H1 (cell line): ENCODE measurements at regions not wholly inside any gene's neighbourhood (a gene's known extent, or its start where the extent isn't known, plus 50 kb on each side); places are given as distances from the start of the nearest gene placed in this dataset.

Experiments used
- CTCF ChIA-PET: fragments of 300-600 bp; sonication (Branson Sonifier 250); formaldehyde crosslinking; loops from one replicate; lab custom pipeline; 2021; ENCODE audit not compliant: partially characterized antibody; lab: Charles Lee
- POLR2A ChIA-PET: fragments of 300-600 bp; sonication (Branson Sonifier 250); formaldehyde crosslinking; loops from one replicate; lab custom pipeline; 2021; ENCODE audit warnings: inconsistent platforms; ENCODE audit not compliant: partially characterized antibody; lab: Charles Lee
- DNase-seq, 2 experiments: peaks; one replicate each; pipeline versions ENCODE4 v3.0.0 to v3.0.0-alpha.2; 2010 to 2022; ENCODE audit warnings: low spot score in 2 of 2, low read depth in 1 of 2, mixed read lengths in 1 of 2
- FAIRE-seq: peaks from 2 replicates; lab custom pipeline; 2011; peaks lifted over from hg19 to GRCh38; lab: Jason Lieb, UNC
- H2AFZ ChIP-seq: 2 replicates; pipeline ENCODE4 v1.8.1; 2012; ENCODE audit warnings: low read length, inconsistent platforms
- H2AK5ac ChIP-seq: 2 replicates; pipeline ENCODE4 v1.6.1; 2013; ENCODE audit warnings: low read depth, low read length
- H2BK120ac ChIP-seq: replicated peaks from 2 replicates; pipeline ENCODE3; 2013; ENCODE audit warnings: low read depth, low read length, inconsistent platforms
- H2BK12ac ChIP-seq: 2 replicates; pipeline ENCODE4 v1.6.1; 2013; ENCODE audit warnings: low read depth, low read length
- H2BK15ac ChIP-seq: 2 replicates; pipeline ENCODE4 v1.6.1; 2013; ENCODE audit warnings: low read length
- H2BK20ac ChIP-seq: 2 replicates; pipeline ENCODE4 v1.6.1; 2013; ENCODE audit warnings: low read length
- H2BK5ac ChIP-seq: 2 replicates; pipeline ENCODE4 v1.6.1; 2013; ENCODE audit warnings: low read depth, low read length
- H3K14ac ChIP-seq: 2 replicates; pipeline ENCODE4 v1.6.1; 2013; ENCODE audit warnings: inconsistent platforms; ENCODE audit not compliant: insufficient read length
- H3K18ac ChIP-seq: 2 replicates; pipeline ENCODE4 v1.6.1; 2013; ENCODE audit warnings: low read length; ENCODE audit errors: extremely low read depth
- H3K23ac ChIP-seq: 2 replicates; pipeline ENCODE4 v1.6.1; 2013; ENCODE audit warnings: inconsistent platforms; ENCODE audit not compliant: insufficient read length
- H3K23me2 ChIP-seq: 2 replicates; pipeline ENCODE4 v1.6.1; 2013; ENCODE audit warnings: low read depth, low read length
- H3K27ac ChIP-seq: 2 replicates; pipeline ENCODE4 v1.6.1; 2011; ENCODE audit warnings: low read depth, low read length, inconsistent platforms
- H3K27me3 ChIP-seq, 4 experiments: replicated peaks in 1 of 4; 1 replicate in 1 of 4; 2 replicates in 3 of 4; pipeline versions ENCODE4 v1.6.1 to v1.8.1; 2011 to 2013; ENCODE audit warnings: low read length in 3 of 4, mild to moderate bottlenecking in 3 of 4, inconsistent platforms in 2 of 4, mixed read lengths in 2 of 4, moderate library complexity in 1 of 4; ENCODE audit not compliant: control insufficient read depth in 3 of 4, insufficient read depth in 3 of 4; ENCODE audit errors: extremely low read depth in 1 of 4
- H3K36me3 ChIP-seq, 4 experiments: 2 replicates each; pipeline versions ENCODE4 v1.6.1 to v1.8.1; 2011 to 2013; ENCODE audit warnings: mild to moderate bottlenecking in 4 of 4, low read length in 3 of 4, moderate library complexity in 2 of 4, control low read depth in 1 of 4, inconsistent platforms in 1 of 4; ENCODE audit not compliant: insufficient read depth in 4 of 4, control insufficient read depth in 2 of 4
- H3K4ac ChIP-seq: replicated peaks from 2 replicates; pipeline ENCODE3; 2013; ENCODE audit warnings: low read length, low read depth, mixed read lengths, inconsistent platforms; ENCODE audit not compliant: insufficient read length
- H3K4me1 ChIP-seq, 4 experiments: replicated peaks in 1 of 4; 1 replicate in 1 of 4; 2 replicates in 3 of 4; pipeline versions ENCODE4 v1.6.1 to v1.8.1; 2011 to 2013; ENCODE audit warnings: low read length in 3 of 4, inconsistent platforms in 2 of 4, mixed read lengths in 1 of 4; ENCODE audit not compliant: insufficient read depth in 4 of 4, control insufficient read depth in 3 of 4
- H3K4me2 ChIP-seq, 2 experiments: 2 replicates each; pipeline versions ENCODE4 v1.6.1 to v1.8.1; 2011 to 2013; ENCODE audit warnings: low read depth in 2 of 2, low read length in 2 of 2, control low read depth in 1 of 2, inconsistent platforms in 1 of 2, mild to moderate bottlenecking in 1 of 2; ENCODE audit not compliant: insufficient read depth in 1 of 2
- H3K4me3 ChIP-seq, 4 experiments: fragments of 200-600, 300-600 bp in 1 of 4; sonication (generic), shearing (Covaris generic), sonication (Bioruptor Twin) in 1 of 4; 2 replicates each; pipeline versions ENCODE4 v1.5.1 to v1.8.1; 2011 to 2016; ENCODE audit warnings: low read length in 4 of 4, low read depth in 3 of 4, control low read depth in 2 of 4, inconsistent platforms in 2 of 4, mild to moderate bottlenecking in 2 of 4, mixed read lengths in 1 of 4, moderate library complexity in 1 of 4; ENCODE audit not compliant: insufficient read depth in 2 of 4; ENCODE audit errors: extremely low read depth in 1 of 4
- H3K56ac ChIP-seq: replicated peaks from 2 replicates; pipeline ENCODE3; 2013; ENCODE audit warnings: low read depth, mild to moderate bottlenecking, mixed read lengths, low read length, inconsistent platforms; ENCODE audit not compliant: insufficient read length
- H3K79me1 ChIP-seq: 2 replicates; pipeline ENCODE4 v1.6.1; 2013; ENCODE audit warnings: low read depth, low read length, control low read depth
- H3K79me2 ChIP-seq, 2 experiments: 2 replicates each; pipeline versions ENCODE4 v1.6.1 to v1.8.1; 2012 to 2013; ENCODE audit warnings: low read length in 2 of 2, mild to moderate bottlenecking in 2 of 2, inconsistent platforms in 1 of 2; ENCODE audit not compliant: insufficient read depth in 2 of 2, control insufficient read depth in 1 of 2
- H3K9ac ChIP-seq, 4 experiments: replicated peaks in 1 of 4; 1 replicate in 1 of 4; 2 replicates in 3 of 4; pipeline versions ENCODE4 v1.6.1 to v1.8.1; 2011 to 2013; ENCODE audit warnings: low read depth in 3 of 4, low read length in 3 of 4, control low read depth in 2 of 4, mild to moderate bottlenecking in 2 of 4, moderate library complexity in 2 of 4, inconsistent platforms in 1 of 4; ENCODE audit errors: extremely low read depth in 1 of 4
- H3K9me3 ChIP-seq, 2 experiments: 2 replicates each; pipeline versions ENCODE4 v1.6.1 to v1.8.1; 2012 to 2013; ENCODE audit warnings: mild to moderate bottlenecking in 2 of 2, moderate library complexity in 2 of 2, control low read depth in 1 of 2, inconsistent platforms in 1 of 2, low read depth in 1 of 2, low read length in 1 of 2, mixed read lengths in 1 of 2; ENCODE audit not compliant: insufficient read depth in 2 of 2
- H4K20me1 ChIP-seq, 2 experiments: replicated peaks in 1 of 2; 2 replicates each; pipeline versions ENCODE3 to v1.8.1; 2011 to 2013; ENCODE audit warnings: inconsistent platforms in 2 of 2, low read length in 2 of 2, mild to moderate bottlenecking in 1 of 2; ENCODE audit not compliant: insufficient read depth in 2 of 2, control insufficient read depth in 1 of 2
- H4K5ac ChIP-seq: 2 replicates; pipeline ENCODE4 v1.6.1; 2013; ENCODE audit warnings: low read length, low read depth, mixed read lengths, inconsistent platforms; ENCODE audit not compliant: insufficient read length
- H4K8ac ChIP-seq: 2 replicates; pipeline ENCODE4 v1.8.0; 2013; ENCODE audit warnings: mild to moderate bottlenecking, moderate library complexity, low read length, inconsistent platforms; ENCODE audit not compliant: insufficient read depth; ENCODE audit errors: extremely low read depth
- H4K91ac ChIP-seq: replicated peaks from 2 replicates; pipeline ENCODE3; 2013; ENCODE audit warnings: low read length, mixed read lengths, inconsistent platforms; ENCODE audit not compliant: insufficient read length
- ASH2L ChIP-seq: fragments of 200-600, 300-600 bp; sonication (generic); IDR thresholded peaks from one replicate; pipeline ENCODE4 v1.7.1; 2017; ENCODE audit warnings: low read length
- ATF2 ChIP-seq: IDR thresholded peaks from 2 replicates; pipeline ENCODE4 v1.6.1; 2012; ENCODE audit warnings: low read length, inconsistent platforms
- BRCA1 ChIP-seq: IDR thresholded peaks from 2 replicates; pipeline ENCODE4 v1.6.1; 2012; ENCODE audit warnings: low read depth, low read length, improper control_type of control experiment
- CHD1 ChIP-seq: IDR thresholded peaks from 2 replicates; pipeline ENCODE4 v1.6.1; 2012; ENCODE audit warnings: low read depth, low read length, improper control_type of control experiment
- POLR2A ChIP-seq, 2 experiments: IDR thresholded peaks; 1 replicate in 1 of 2; 2 replicates in 1 of 2; pipeline ENCODE4 v1.6.1; 2011; ENCODE audit warnings: low read depth in 2 of 2, low read length in 2 of 2, mild to moderate bottlenecking in 2 of 2; ENCODE audit errors: control extremely low read depth in 1 of 2
- TBP ChIP-seq: IDR thresholded peaks from 2 replicates; pipeline ENCODE4 v1.6.1; 2011; ENCODE audit warnings: low read depth, low read length, improper control_type of control experiment
- WGBS, 2 experiments: shearing (Covaris generic) in 1 of 2; methylation state at CpG; one replicate each; pipeline versions ENCODE4 v1.1.6 to v1.1.7; 2013 to 2015; ENCODE audit warnings: low lambda C conversion rate in 2 of 2, mixed read lengths in 2 of 2, inconsistent platforms in 1 of 2, low coverage in 1 of 2, missing lambda C conversion rate in 1 of 2; ENCODE audit not compliant: insufficient replicate concordance in 2 of 2, insufficient coverage in 1 of 2, insufficient read length in 1 of 2; ENCODE audit errors: extremely low coverage in 1 of 2, missing lambda C conversion rate in 1 of 2; 5-methylcytosine and 5-hydroxymethylcytosine counted together

- Histone ChIP-seq H3K23me2 (no peaks in the 10 kb centered on the region), H3K4me2 (no peak overlapping the region), H3K4me1 (peaks cover 0 to 7% (median 0%) of the 10 kb centered on the region in 4 experiments; a peak in 3 of 7 replicates), H3K14ac (no peak overlapping the region), H3K18ac (no peak overlapping the region), H2BK5ac (no peak overlapping the region), H3K79me1 (peaks cover 3% of the 10 kb centered on the region; the same call in 1 of the 2 replicates), H3K4ac (no peak overlapping the region), H2AFZ (no peak overlapping the region), H3K4me3 (no peak overlapping the region), H3K27me3 (no peaks in the 10 kb centered on the region), H3K9me3 (no peaks in the 10 kb centered on the region), H2BK15ac (no peak overlapping the region), H4K5ac (no peak overlapping the region), H4K8ac (no peak overlapping the region), H2BK120ac (no peak overlapping the region), H3K36me3 (no peaks in the 10 kb centered on the region; a peak in 1 of 8 replicates), H4K91ac (no peak overlapping the region), H3K27ac (no peak overlapping the region), H2AK5ac (no peak overlapping the region), H3K79me2 (peaks cover 4 to 64% of the 10 kb centered on the region in 2 experiments; a peak in 2 of 4 replicates), H4K20me1 (peaks cover 3 to 4% of the 10 kb centered on the region in 2 experiments), H3K23ac (no peak overlapping the region), H2BK12ac (no peak overlapping the region), H3K56ac (no peak overlapping the region), H3K9ac (no peak overlapping the region), H2BK20ac (no peak overlapping the region)
- DNase-seq (no peak), FAIRE-seq (no peak)
- TF ChIP-seq TBP (no peak), ASH2L (no peak), ATF2 (no peak), POLR2A (IDR thresholded peaks at IDR 0.05; ENCODE audit: control extremely low read depth in 1 of 2, low read depth in 2 of 2, low read length in 2 of 2) (no peak), CHD1 (no peak), BRCA1 (no peak)
- ChIA-PET CTCF (interaction anchor here (2.3 kb wide), 1 partner anchor 37 kb away, joined by 7 read pairs; no protein-coding TSS in a partner anchor), POLR2A (no interaction called here)
- WGBS, 2 experiments, result 93% methylated on average over 4 of the region's 4 CpGs; no CpG with 5 or more reads in 1 of the 2 experiments
Observed at GRCh38 chr6:158253248-158253647, 59.0 kb upstream of the TULP4 start.
